ENCODE measurements at regions not wholly inside any gene's neighbourhood (a gene's known extent, or its start where the extent isn't known, plus 50 kb on each side); places are given as distances from the start of the nearest gene placed in this dataset.

DNA sequence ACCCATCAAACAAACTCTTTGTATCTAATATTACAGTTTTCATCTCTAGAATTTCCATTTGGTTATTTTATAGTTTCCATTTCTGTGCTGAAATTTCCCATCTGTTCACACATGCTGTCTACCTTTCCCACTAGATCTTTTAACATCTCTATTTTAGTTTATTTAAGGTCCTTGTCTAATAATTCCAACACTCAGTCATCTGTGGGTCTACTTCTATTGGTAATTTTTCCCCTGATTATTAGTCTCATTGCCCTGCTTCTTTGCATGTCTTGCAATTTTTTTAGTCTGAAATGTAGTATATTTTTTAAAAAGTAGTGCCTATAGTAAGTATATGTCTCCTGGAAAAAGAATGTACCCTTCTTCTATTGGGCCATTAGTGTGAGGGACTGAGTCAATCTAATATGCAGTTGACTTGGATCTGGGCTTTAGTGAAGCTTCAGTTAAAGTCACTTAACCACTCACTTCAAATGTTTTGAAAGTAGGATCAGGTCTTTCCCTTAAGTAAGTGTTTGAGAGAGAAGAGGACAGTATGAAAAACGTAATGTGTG is 370.8 kb downstream of the SEC14L1 start:
- DNase-seq (ENCODE audit: low read depth, low spot score) = no peak
- ChIA-PET POLR2A (interaction anchor here (0.6 kb wide), 1 partner anchor 14 kb away, joined by 3 read pairs; no protein-coding TSS in a partner anchor), CTCF (interaction anchor here (0.7 to 2.5 kb wide), 3 partner anchors 17 to 491 kb away, joined by 3 to 8 read pairs (median 4); no protein-coding TSS in a partner anchor)
- H3K4me3 ChIP-seq (ENCODE audit: low read depth, low read length) = no peak overlapping the region
- TF ChIP-seq CTCF (IDR thresholded peaks at IDR 0.05; ENCODE audit: insufficient read depth, low read length, missing control alignments) = no peak

DNA sequence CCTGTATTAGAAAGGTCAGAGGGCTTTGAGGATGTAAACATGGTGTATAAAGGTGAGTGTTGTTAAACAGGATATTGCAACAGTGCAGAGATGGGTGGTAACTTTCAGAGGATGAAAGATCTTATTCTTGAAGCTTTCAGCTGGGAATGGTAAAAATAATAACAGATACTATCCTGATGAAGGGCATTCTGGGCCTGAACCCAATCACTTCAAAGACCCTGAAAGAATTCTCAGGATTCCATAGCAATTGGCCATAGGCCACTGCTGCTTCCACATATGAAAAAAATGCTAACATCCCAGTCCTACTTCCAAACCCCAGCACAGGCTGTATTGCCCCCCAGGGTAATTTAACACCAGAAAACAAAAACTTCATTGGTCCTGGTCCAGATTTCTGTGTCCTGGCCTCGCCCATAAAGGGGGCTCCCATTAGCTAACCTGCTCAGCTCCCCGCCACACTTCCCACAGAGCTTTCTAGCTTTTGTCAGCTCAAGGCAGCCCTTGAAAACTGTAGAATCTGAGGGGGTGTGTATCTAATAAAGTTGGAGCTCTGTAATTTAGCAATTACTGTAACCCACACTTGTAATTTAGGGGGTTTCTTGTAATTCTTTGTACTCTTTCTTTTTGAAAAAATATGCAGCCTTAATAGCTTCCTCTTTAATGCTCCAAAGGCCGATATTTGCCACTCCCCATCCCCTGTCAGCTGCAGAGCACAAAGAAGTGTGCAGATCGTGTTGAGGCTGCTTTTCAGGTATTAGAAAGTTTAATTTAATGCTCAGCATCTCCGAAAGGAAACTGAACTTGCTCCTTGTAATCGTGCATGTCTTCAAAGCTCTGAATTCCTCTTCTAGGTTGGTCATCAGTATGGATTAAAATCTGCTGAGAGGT is 371.5 kb downstream of the SEC14L1 start:
- ChIA-PET CTCF (interaction anchor here (0.6 to 2.5 kb wide), 8 partner anchors 17 to 675 kb away, joined by 3 to 8 read pairs (median 4); no protein-coding TSS in a partner anchor), POLR2A (interaction anchor here (0.6 kb wide), 1 partner anchor 13 kb away, joined by 3 read pairs; no protein-coding TSS in a partner anchor)
- no peak for DNase-seq (ENCODE audit: low read depth, low spot score)
- no peak for TF ChIP-seq CTCF (IDR thresholded peaks at IDR 0.05; ENCODE audit: insufficient read depth, low read length, missing control alignments)
- no peak overlapping the region for H3K4me3 ChIP-seq (ENCODE audit: low read depth, low read length)

- POLR2A ChIA-PET = no interaction called here
- CTCF ChIA-PET = interaction anchor here (0.7 to 2.5 kb wide), 6 partner anchors 29 to 506 kb away, joined by 3 to 8 read pairs (median 4); no protein-coding TSS in a partner anchor
- TF ChIP-seq CTCF (IDR thresholded peaks at IDR 0.05; ENCODE audit: insufficient read depth, low read length, missing control alignments) = no peak
- H3K4me3 ChIP-seq (ENCODE audit: low read depth, low read length) = no peak overlapping the region
- no peak for DNase-seq (ENCODE audit: low read depth, low spot score)
Measured at GRCh38 chr17:77513045-77513444, 372.3 kb downstream of the SEC14L1 start.

DNA sequence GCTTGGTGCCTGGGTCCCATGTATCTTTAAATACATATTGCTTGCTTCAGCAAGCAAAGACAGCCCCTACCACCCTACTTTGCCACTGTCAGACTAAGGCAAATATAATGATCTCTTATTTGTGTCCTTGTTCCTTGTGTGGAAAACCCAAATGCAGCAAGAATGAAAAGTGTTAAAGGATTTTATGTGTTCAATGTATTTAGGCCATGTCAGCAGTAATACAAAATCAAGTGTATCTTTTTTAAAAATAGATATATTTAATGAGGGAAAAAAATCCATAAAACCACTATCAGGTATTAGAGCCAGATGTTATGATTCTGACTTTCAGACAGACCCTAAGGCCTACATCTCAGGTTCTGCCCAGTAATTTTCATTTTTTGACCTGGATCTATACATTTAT is 374.5 kb downstream of the SEC14L1 start:
- no peak for DNase-seq (ENCODE audit: low read depth, low spot score)
- ChIA-PET CTCF (interaction anchor here (1.1 to 1.5 kb wide), 2 partner anchors 501 to 504 kb away, joined by 3 read pairs; no protein-coding TSS in a partner anchor), POLR2A (no interaction called here)
- no peak overlapping the region for H3K4me3 ChIP-seq (ENCODE audit: low read depth, low read length)
- no peak for TF ChIP-seq CTCF (IDR thresholded peaks at IDR 0.05; ENCODE audit: insufficient read depth, low read length, missing control alignments)

- DNase-seq (ENCODE audit: low read depth, low spot score) = no peak
- TF ChIP-seq CTCF (IDR thresholded peaks at IDR 0.05; ENCODE audit: insufficient read depth, low read length, missing control alignments) = no peak
- CTCF ChIA-PET = interaction anchor here (1.1 to 1.5 kb wide), 3 partner anchors 25 to 500 kb away, joined by 3 to 4 read pairs (median 3); no protein-coding TSS in a partner anchor
- POLR2A ChIA-PET = no interaction called here
- no peak overlapping the region for H3K4me3 ChIP-seq (ENCODE audit: low read depth, low read length)
Measured at GRCh38 chr17:77516902-77517301, 376.1 kb downstream of the SEC14L1 start.

- POLR2A ChIA-PET = interaction anchor here (1.1 kb wide), 1 partner anchor 437 kb away, joined by 4 read pairs; the partner anchor contains the start of gene TNRC6C
Measured at GRCh38 chr17:77521076-77521475, 380.3 kb downstream of the SEC14L1 start.

More at GRCh38 chr17:77521076-77521475, 380.3 kb downstream of the SEC14L1 start:
- no peak for DNase-seq (ENCODE audit: low read depth, low spot score)
- TF ChIP-seq CTCF (IDR thresholded peaks at IDR 0.05; ENCODE audit: insufficient read depth, low read length, missing control alignments) = no peak
- CTCF ChIA-PET = no interaction called here
- H3K4me3 ChIP-seq (ENCODE audit: low read depth, low read length) = no peak overlapping the region

All from AG04449 (cell line).